HG03108 (cell line): ENCODE measurements at regions not wholly inside any gene's neighbourhood (a gene's known extent, or its start where the extent isn't known, plus 50 kb on each side); places are given as distances from the start of the nearest gene placed in this dataset.

Experiments
- ATAC-seq: cut with Tn5 transposase; IDR thresholded peaks from one replicate; pipeline ENCODE4 v1.9.1; 2021; ENCODE audit warnings: moderate library complexity; ENCODE audit not compliant: unreplicated experiment

DNA sequence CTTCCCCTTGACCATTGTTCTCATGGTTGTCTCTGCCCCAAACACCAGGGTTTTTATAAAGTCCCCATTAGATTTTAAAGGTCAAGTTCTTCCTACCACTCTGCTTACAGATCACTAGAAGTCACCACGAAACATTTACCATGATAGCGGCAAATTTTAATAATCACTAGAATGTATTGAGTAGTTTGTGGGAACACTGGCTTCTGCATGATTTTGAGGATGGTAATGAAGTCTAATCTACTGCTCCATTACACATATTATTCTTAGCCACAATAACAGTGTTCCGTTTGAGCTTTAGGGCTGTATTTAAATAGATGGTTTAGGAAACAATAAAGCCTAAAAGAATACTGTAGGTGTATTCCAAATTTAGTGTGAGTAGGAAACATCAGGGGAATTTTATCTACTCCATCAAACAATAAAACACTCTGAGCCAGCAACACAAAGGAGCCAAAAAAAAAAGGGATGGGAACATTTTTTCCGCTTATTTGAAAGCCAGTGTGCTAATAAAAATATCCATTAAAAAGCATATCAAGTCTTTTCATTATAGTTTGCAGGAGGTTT, 49.7 kb downstream of the KLF12 start:
- ATAC-seq: no peak

GRCh38 chr13:74082741-74083160, 51.5 kb downstream of the KLF12 start:
- ATAC-seq: no peak

DNA sequence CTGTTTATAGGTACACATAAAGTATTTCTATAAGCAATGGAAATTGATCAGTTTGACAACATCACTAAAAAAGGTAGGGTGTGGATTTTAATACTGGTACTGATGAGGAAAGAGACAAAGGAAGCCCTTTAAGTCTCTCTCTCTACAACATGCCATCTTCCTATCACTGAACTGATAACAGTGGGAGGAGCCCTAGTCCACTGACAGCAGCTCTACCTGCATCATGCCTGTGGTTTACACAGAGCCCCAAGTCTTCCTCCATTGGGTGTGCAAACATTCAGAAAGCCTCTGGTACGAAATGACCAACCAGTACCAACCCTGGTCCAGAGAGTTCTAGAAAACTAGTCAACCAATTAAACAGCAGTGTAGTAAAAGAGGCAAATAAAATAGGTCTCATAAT, 53.4 kb downstream of the KLF12 start:
- ATAC-seq: no peak

GRCh38 chr13:74077792-74078191, 56.4 kb downstream of the KLF12 start:
- no peak for ATAC-seq

DNA sequence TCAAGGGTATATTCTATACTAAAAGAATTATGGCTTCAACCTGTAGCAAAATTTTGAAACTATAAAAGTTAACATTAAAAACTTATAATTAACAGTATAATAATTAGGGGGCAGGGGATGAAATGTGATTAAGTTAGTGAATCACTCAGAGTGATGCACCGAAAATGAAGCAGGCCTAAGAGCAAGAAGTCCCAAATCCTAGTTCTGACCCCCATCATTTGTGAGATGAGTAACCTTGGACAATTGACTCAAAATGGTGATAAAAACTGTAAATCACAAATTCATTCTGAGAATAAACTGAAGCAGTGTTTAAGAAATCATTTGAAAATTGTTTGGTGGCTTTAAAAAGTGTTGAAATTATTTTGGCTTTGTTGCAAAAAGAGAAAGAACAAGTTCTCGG, 56.8 kb downstream of the KLF12 start:
- no peak for ATAC-seq

GRCh38 chr13:74074723-74075122, 59.5 kb downstream of the KLF12 start:
- no peak for ATAC-seq

DNA sequence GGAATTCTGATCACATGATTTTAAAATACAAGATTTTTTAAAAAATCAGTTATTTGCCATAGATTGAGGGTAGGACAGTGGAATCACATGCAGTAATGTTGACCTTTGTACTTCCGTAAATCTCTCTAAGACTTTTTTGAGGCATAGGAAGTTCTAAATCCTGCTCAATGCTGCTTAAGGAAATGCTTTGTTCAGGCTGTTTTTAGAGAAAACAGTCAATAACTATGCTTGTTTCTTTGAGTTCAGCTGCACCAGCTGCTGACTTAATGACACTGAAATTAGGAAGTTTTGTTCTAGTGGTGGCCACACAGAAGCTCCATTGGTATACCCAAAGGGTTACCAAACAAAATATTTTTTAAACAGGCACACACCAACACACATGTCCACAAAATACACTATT, 60.9 kb downstream of the KLF12 start:
- ATAC-seq: no peak

DNA sequence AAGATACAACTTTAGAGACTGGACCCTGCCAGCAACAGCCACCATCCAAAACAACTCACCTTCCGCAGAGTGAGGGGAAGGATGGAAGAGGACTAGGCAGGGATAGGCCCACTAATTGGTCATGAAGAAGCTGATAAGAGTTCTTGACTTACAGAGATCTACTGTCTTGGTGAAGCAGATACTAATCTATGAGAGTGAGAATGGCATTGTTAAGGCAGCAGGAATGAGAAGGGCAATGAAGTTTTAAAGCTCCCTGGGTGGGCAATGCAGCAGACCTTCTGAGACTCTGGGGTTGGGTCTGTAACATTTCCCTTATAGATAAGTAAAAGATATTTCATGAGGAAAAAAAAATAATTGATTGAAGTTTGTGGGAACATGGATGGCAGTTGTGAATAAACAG, 63.7 kb downstream of the KLF12 start:
- peak; percentile 2 for ATAC-seq

- ATAC-seq: peak; percentile 56
Measured at GRCh38 chr13:74070065-74070464, 64.1 kb downstream of the KLF12 start.

- no peak for ATAC-seq
Measured at GRCh38 chr13:74068471-74068870, 65.7 kb downstream of the KLF12 start.

DNA sequence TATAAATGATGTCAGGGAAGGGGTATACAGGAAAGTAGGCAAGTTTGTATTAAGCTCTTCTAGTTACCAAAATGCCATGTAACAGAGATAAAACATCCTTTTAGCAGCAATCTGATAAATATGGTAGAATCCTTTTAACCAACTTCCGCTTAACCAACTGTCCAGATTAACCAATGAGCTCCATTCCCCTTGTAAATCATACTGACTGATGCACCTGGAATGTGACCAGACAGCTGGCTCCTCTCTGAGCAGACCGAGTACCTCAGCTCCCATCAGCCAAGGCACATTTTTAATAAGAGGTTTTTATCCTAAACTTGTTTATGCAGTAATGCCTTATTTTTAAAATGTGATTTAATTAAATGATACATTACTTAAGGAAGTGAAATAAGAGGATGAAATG, 66.4 kb downstream of the KLF12 start:
- ATAC-seq: no peak

DNA sequence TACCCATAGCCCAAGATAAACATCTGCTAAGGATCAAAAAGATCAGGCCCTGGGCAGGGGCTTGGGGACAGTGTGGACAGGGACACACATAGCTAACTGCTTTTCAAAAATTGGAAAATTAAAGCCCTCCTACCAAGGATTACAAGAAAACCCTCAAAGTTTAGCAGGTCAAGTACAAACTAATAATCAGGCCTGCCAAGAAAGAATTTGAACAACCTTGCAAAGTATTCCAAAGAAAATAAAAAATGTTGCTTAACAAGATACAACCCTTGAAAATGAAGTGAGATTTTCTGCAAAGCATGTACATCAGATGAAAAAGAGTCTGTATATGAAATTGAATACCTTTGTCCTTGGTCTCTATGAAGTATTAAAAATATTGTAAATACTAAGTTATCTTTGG, 67.3 kb downstream of the KLF12 start:
- ATAC-seq: no peak

DNA sequence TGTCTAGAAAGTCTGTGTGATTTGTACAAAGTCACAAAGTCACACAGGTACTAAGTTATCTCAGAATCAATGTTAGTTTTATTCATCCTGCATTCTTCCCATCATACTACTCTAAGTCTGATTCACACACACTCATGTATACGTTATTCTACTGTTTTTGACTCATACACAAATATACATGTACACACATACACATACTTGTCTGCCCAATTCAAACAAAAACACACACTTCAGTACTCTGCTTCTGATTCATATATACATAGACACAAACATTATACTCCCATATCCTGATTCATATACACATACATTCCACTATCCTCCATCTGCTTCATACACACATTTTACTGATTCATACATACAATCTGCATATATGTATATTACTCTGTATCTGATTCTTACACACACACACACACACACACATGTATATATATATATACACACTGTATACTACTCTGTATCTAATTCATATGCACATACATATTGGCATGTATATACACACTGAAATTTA, 69.3 kb downstream of the KLF12 start:
- no peak for ATAC-seq

- ATAC-seq: no peak
Measured at GRCh38 chr13:74063533-74064100, 70.6 kb downstream of the KLF12 start.

DNA sequence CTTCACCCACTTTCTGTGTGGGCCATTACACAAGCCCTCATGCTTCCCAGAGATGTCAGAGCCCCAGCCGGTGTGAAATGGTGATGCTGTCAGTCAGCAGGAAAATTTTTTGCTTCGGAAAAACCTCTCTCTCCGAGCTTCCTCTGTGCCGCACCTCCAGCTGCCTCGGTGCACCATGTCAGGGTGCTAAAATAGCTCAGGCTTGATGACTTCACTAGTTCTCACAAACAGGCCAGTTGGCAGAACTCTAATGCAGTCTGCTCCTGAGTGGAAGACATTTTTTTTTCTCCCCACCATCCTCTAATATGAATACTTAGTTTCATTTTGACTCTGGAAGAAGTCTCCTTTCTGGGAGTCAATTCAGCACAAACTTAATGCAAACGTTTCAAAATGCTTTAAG, 71.3 kb downstream of the KLF12 start:
- ATAC-seq: peak; percentile 60

- ATAC-seq: peak; percentile 87
Measured at GRCh38 chr13:74061926-74062595, 72.1 kb downstream of the KLF12 start.

GRCh38 chr13:74056801-74057542, 77.2 kb downstream of the KLF12 start:
- no peak for ATAC-seq

GRCh38 chr13:74052402-74052928, 81.7 kb downstream of the KLF12 start:
- no peak for ATAC-seq

DNA sequence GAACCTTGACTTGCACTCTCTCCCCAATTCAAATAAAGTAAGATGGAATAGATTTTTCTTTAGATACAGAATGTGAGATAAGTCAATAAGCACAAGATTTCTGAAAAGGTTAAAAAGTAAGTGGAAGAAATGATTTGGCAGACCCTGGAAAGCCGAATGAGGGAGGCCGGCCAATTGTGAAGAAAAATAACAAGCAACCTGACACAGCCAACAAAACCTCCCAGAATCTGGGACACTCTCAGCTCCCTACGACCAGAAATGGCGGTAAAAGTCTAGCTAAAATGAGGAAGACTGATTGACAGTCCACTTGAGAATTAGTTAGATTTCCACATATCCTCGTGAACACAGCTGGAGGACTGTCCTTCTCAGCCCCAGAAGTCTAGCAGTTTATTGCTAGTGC, 85.4 kb downstream of the KLF12 start:
- no peak for ATAC-seq

DNA sequence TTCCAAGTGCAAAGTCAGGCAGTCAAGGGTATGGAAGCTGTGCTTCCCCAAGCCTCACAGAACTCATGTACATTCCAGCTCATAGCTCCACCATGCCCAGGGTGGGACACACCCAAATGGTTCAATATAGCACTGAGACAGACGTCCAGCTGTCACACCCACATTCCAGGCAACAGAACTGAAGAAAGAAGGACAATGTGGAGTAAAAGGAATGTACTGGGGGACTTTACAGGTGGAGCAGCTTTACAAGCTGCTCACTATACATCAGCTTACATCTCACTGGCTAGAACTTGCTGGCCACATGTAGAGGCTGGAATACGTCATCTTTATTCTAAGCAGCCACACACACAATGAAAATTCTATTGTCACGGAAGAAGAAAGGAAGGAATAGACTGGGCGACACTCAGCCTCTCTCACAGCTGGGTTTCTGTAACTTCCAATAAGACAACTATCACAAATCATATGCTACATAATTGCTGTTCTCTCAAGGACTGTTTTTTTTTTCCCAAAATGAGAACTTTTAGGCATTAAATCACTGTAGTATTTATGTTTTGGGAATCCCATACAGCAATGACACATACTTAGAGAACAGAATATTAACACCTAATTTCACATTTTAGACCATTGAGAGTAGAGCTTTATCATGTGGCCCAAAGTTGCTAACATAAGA, 86.1 kb downstream of the KLF12 start:
- ATAC-seq: no peak

DNA sequence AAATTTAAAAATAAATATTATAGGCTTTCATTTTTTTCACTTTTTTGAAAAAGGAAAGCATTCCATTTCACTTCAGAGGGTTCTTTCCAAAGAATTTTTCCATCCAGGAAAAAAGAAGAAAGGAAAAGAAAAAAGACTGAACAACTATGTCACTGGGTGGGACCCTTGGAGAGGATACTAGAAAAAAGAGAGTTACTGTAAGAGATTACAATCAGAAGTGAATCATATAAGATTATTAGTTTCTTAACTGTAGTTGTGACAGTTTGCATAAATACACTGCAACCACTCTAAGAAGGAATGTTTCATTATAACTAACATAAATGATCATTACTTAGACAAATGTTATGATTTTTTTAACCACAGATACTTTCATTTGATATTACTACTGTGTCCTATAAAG, 87.8 kb downstream of the KLF12 start:
- ATAC-seq: no peak
